Left ventricle myocardium inferior (tissue), 1 donor: ENCODE measurements at regions not wholly inside any gene's neighbourhood (a gene's known extent, or its start where the extent isn't known, plus 50 kb on each side); places are given as distances from the start of the nearest gene placed in this dataset.

ENCODE experiments used
- DNase-seq: peaks from one replicate; pipeline ENCODE4 v3.0.0-alpha.2; 2020
- H3K27ac ChIP-seq: fragments of 200-600 bp; replicated peaks from 2 replicates; pipeline ENCODE4 v1.8.0; 2021
- H3K27me3 ChIP-seq: fragments of 200-600 bp; 2 replicates; pipeline ENCODE4 v1.8.0; 2021; ENCODE audit warnings: low read depth
- H3K36me3 ChIP-seq: fragments of 200-600 bp; 2 replicates; pipeline ENCODE4 v1.8.0; 2021
- H3K4me1 ChIP-seq: fragments of 200-600 bp; 2 replicates; pipeline ENCODE4 v1.8.0; 2021
- H3K4me3 ChIP-seq: fragments of 200-600 bp; 2 replicates; pipeline ENCODE4 v1.8.0; 2021; ENCODE audit warnings: mild to moderate bottlenecking, moderate library complexity
- H3K9me3 ChIP-seq: fragments of 200-600 bp; replicated peaks from 2 replicates; pipeline ENCODE4 v1.8.0; 2021
- CTCF ChIP-seq: fragments of 200-600 bp; IDR thresholded peaks from 2 replicates; pipeline ENCODE4 v1.8.0; 2021; ENCODE audit warnings: antibody characterized with exemption, mild to moderate bottlenecking, borderline replicate concordance
- intact Hi-C: fragments of 100-400 bp; cut with micrococcal nuclease; formaldehyde crosslinking; loops from one replicate; pipeline ENCODE4 v1.11.0; 2022
- donor health status: DM: no; HTN: yes; CAD: no; lungs with severe emphysema.

GRCh38 chr4:10296730-10297129 lies 160.5 kb downstream of the ZNF518B start:
- Histone ChIP-seq H3K9me3 (no peaks in the 10 kb centered on the region), H3K36me3 (no peaks in the 10 kb centered on the region), H3K4me1 (peaks cover 11% of the 10 kb centered on the region), H3K27ac (peak overlapping the region; percentile 23), H3K27me3 (no peaks in the 10 kb centered on the region), H3K4me3 (no peak overlapping the region)
- intact Hi-C loops: no loop called here
- no peak for TF ChIP-seq CTCF
- no peak for DNase-seq

GRCh38 chr4:10295301-10295700 lies 161.9 kb downstream of the ZNF518B start:
- Histone ChIP-seq H3K9me3 (no peaks in the 10 kb centered on the region), H3K36me3 (no peaks in the 10 kb centered on the region), H3K27ac (no peak overlapping the region), H3K4me3 (no peak overlapping the region), H3K27me3 (no peaks in the 10 kb centered on the region), H3K4me1 (peaks cover 11% of the 10 kb centered on the region)
- no peak for DNase-seq
- intact Hi-C loops: no loop called here
- TF ChIP-seq CTCF: no peak

DNA sequence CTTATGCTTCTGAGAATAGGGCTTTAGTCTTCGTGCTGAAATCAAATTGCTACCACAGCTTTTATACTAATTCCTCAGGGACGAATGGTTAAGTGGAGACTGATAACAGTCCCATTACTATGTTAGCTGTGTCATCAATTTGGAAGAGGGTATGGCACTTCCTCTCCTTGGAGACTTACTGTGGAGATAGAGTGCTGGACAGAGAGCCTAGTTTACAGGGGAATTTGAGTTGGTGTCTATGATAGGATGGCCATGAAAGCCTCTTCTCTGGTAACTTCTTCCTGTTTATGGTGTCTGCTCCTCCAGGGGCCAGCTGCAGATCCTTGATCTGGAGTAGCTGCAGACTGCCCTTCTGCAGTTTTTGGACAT lies 167.7 kb downstream of the ZNF518B start:
- no peak overlapping the region for H3K27ac ChIP-seq
- no peaks in the 10 kb centered on the region for H3K27me3 ChIP-seq
- DNase-seq: no peak
- TF ChIP-seq CTCF: no peak
- H3K9me3 ChIP-seq: no peaks in the 10 kb centered on the region
- H3K36me3 ChIP-seq: no peaks in the 10 kb centered on the region
- H3K4me3 ChIP-seq: no peak overlapping the region
- intact Hi-C loops: no loop called here
- H3K4me1 ChIP-seq: no peaks in the 10 kb centered on the region

- no peak for TF ChIP-seq CTCF
- H3K27ac ChIP-seq: no peak overlapping the region
- DNase-seq: no peak
- no peaks in the 10 kb centered on the region for H3K9me3 ChIP-seq
- no peak overlapping the region for H3K4me3 ChIP-seq
- no peaks in the 10 kb centered on the region for H3K4me1 ChIP-seq
- no peaks in the 10 kb centered on the region for H3K27me3 ChIP-seq
- intact Hi-C loops: no loop called here
- H3K36me3 ChIP-seq: no peaks in the 10 kb centered on the region
These were observed 168.2 kb downstream of the ZNF518B start for GRCh38 chr4:10288830-10289537.

GRCh38 chr4:10285028-10285427 lies 168.4 kb upstream of the WDR1 start:
- Histone ChIP-seq H3K27ac (no peak overlapping the region), H3K4me1 (no peaks in the 10 kb centered on the region), H3K9me3 (no peaks in the 10 kb centered on the region), H3K4me3 (no peak overlapping the region), H3K27me3 (no peaks in the 10 kb centered on the region), H3K36me3 (no peaks in the 10 kb centered on the region)
- no peak for TF ChIP-seq CTCF
- intact Hi-C loops: no loop called here
- no peak for DNase-seq

DNA sequence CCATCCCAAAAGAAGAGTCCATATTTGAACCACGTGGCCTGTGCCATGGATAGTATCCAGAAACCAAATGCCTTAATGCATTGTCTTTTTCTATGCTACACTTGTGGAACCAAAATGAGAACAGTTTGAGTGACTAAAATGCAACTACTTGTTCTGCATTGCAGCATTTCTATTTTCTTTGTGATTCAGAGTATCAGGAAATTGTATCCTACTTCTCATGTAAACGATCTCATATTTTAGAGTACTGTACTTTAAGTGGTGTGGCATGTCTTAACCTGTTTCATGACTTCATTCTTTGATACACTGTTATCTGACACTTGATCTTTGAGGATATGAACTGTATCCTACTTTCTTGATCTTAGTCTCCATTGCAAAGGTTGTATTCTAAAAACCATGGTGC lies 167.2 kb upstream of the WDR1 start:
- Histone ChIP-seq H3K9me3 (no peaks in the 10 kb centered on the region), H3K36me3 (no peaks in the 10 kb centered on the region), H3K4me3 (no peak overlapping the region), H3K27me3 (no peaks in the 10 kb centered on the region), H3K4me1 (no peaks in the 10 kb centered on the region), H3K27ac (no peak overlapping the region)
- intact Hi-C loops: no loop called here
- DNase-seq: no peak
- no peak for TF ChIP-seq CTCF
